Stimulated activated CD4-positive, alpha-beta T cell treated with anti-CD3 and anti-CD28 coated beads, Interleukin-12 subunit alpha, Interleukin-12 subunit beta, amount 100 ng/mL, for 24 hours (primary cell): ENCODE measurements at regions not wholly inside any gene's neighbourhood (a gene's known extent, or its start where the extent isn't known, plus 50 kb on each side); places are given as distances from the start of the nearest gene placed in this dataset.
"Not testable (repeated sequence)": the region's sequence is repeated elsewhere in the genome, so short reads cannot be mapped to it uniquely, and the experiment has no call there.

Source experiments
- DNase-seq, 2 experiments: peaks; one replicate each; pipeline ENCODE4 v3.0.0-alpha.2; 2020; ENCODE audit warnings: low read depth in 2 of 2

GRCh38 chr10:45250694-45251075 lies 64.7 kb downstream of the OR13A1 start:
- DNase-seq: not testable (repeated sequence)
